K562 (cell line): ENCODE measurements at regions not wholly inside any gene's neighbourhood (a gene's known extent, or its start where the extent isn't known, plus 50 kb on each side); places are given as distances from the start of the nearest gene placed in this dataset.

Experiments
- ATAC-seq: fragments of 200-7000 bp; cut with Tn5 transposase; 3 replicates; pipeline ENCODE4 v1.9.1; 2020; ENCODE audit warnings: moderate library complexity
- BruUV-seq: library from RNA; stranded (reverse); fragments of 400-500 nt; replicated peaks from 2 replicates; lab custom pipeline; 2021; lab: Mats Ljungman, UMichigan
- CTCF ChIA-PET: fragments of 300-600 bp; formaldehyde crosslinking; extraction: SDS; loops from one replicate; lab custom pipeline; 2021; ENCODE audit warnings: low intra/inter-chr PET ratio; lab: Yijun Ruan, JAX
- POLR2A ChIA-PET: fragments of 300-600, 350-650 bp; sonication (Branson Sonifier 250); formaldehyde crosslinking; extraction: SDS; loops from one replicate; lab custom pipeline; 2021; ENCODE audit warnings: antibody characterized with exemption, inconsistent platforms; lab: Yijun Ruan, JAX
- DNase-seq, 4 experiments: peaks; one replicate each; pipeline versions ENCODE4 v3.0.0 to v3.0.0-alpha.2; 2011 to 2018; ENCODE audit warnings: low spot score in 3 of 4, mixed read lengths in 3 of 4; ENCODE audit errors: extremely low read depth in 1 of 4
- FAIRE-seq: peaks from 2 replicates; lab custom pipeline; 2011; peaks lifted over from hg19 to GRCh38; lab: Jason Lieb, UNC
- H2AFZ ChIP-seq: 2 replicates; pipeline ENCODE4 v1.6.0; 2011; ENCODE audit warnings: low read depth, low read length, control low read depth, inconsistent platforms
- H3K27ac ChIP-seq: fragments of 200-600 bp; 3 replicates; pipeline ENCODE4 v1.8.0; 2011; ENCODE audit warnings: low read depth, mild to moderate bottlenecking, control low read depth, inconsistent platforms, low read length, moderate library complexity, mixed read lengths; ENCODE audit errors: extremely low read depth
- H3K27me3 ChIP-seq, 2 experiments: fragments of 300-600 bp in 1 of 2; 2 replicates in 1 of 2; 3 replicates in 1 of 2; pipeline versions ENCODE4 v1.6.0 to v1.8.0; 2011; ENCODE audit warnings: inconsistent platforms in 2 of 2, low read length in 2 of 2, mild to moderate bottlenecking in 1 of 2, mixed read lengths in 1 of 2, moderate library complexity in 1 of 2; ENCODE audit not compliant: control insufficient read depth in 2 of 2, insufficient read depth in 2 of 2
- H3K36me3 ChIP-seq: fragments of 300-600 bp; 3 replicates; pipeline ENCODE4 v1.8.0; 2011; ENCODE audit warnings: mild to moderate bottlenecking, low read length, inconsistent platforms; ENCODE audit not compliant: control insufficient read depth, insufficient read depth
- H3K4me1 ChIP-seq, 2 experiments: fragments of 200-600 bp in 1 of 2; replicated peaks in 1 of 2; 2 replicates in 1 of 2; 3 replicates in 1 of 2; pipeline versions ENCODE4 v1.5.1 to v1.8.0; 2011; ENCODE audit warnings: inconsistent platforms in 2 of 2, low read length in 2 of 2, mild to moderate bottlenecking in 1 of 2, mixed read lengths in 1 of 2, moderate library complexity in 1 of 2; ENCODE audit not compliant: control insufficient read depth in 2 of 2, insufficient read depth in 2 of 2
- H3K4me2 ChIP-seq: 2 replicates; pipeline ENCODE4 v1.6.1; 2011; ENCODE audit warnings: low read length, control low read depth, inconsistent platforms, mixed read lengths; ENCODE audit not compliant: insufficient read depth
- H3K4me3 ChIP-seq: fragments of 200-600 bp; sonication (generic), shearing (Covaris generic); 2 replicates; pipeline ENCODE4 v1.5.1; 2016; ENCODE audit warnings: control low read depth, inconsistent platforms
- H3K79me2 ChIP-seq: fragments of 200-600 bp; 3 replicates; pipeline ENCODE4 v1.8.0; 2011; ENCODE audit warnings: low read length, inconsistent platforms; ENCODE audit not compliant: control insufficient read depth, insufficient read depth
- H3K9ac ChIP-seq, 2 experiments: 2 replicates each; pipeline versions ENCODE4 v1.6.0 to v1.6.1; 2011; ENCODE audit warnings: low read depth in 2 of 2, low read length in 2 of 2, control low read depth in 1 of 2, inconsistent platforms in 1 of 2, mild to moderate bottlenecking in 1 of 2, mixed read lengths in 1 of 2; ENCODE audit not compliant: insufficient read depth in 1 of 2
- H3K9me1 ChIP-seq: one replicate; pipeline ENCODE4 v1.6.0; 2011; ENCODE audit warnings: inconsistent platforms, mild to moderate bottlenecking, low read length, moderate library complexity; ENCODE audit not compliant: control insufficient read depth, insufficient read depth
- H3K9me3 ChIP-seq: replicated peaks from 2 replicates; pipeline ENCODE4 v1.5.1; 2011; ENCODE audit warnings: low read depth, low read length, inconsistent platforms; ENCODE audit not compliant: control insufficient read depth, insufficient read depth
- H4K20me1 ChIP-seq: replicated peaks from 2 replicates; pipeline ENCODE4 v1.6.1; 2011; ENCODE audit warnings: low read length, inconsistent platforms, mixed read lengths; ENCODE audit not compliant: control insufficient read depth, insufficient read depth
- CEBPB ChIP-seq: fragments of 450-650 bp; IDR thresholded peaks from 2 replicates; pipeline ENCODE4 v1.6.1; 2016; ENCODE audit warnings: missing genetic modification characterization, missing compliant biosample characterization
- CEBPG ChIP-seq, 3 experiments: fragments of 200-800 bp in 1 of 3; sonication (Bioruptor generic) in 1 of 3; sonication (generic) in 1 of 3; formaldehyde crosslinking in 1 of 3; IDR thresholded peaks in 2 of 3; conservative IDR thresholded peaks in 1 of 3; 2 replicates each; pipeline versions ENCODE4 v1.6.1 to v1.8.0; 2016 to 2022; ENCODE audit warnings: missing compliant biosample characterization in 2 of 3, missing genetic modification characterization in 2 of 3, mild to moderate bottlenecking in 1 of 3, missing genetic modification reagents in 1 of 3
- ERF ChIP-seq: fragments of 450-650 bp; formaldehyde crosslinking; IDR thresholded peaks from 2 replicates; pipeline ENCODE4 v1.4.0; 2020; ENCODE audit warnings: mild to moderate bottlenecking, mixed read lengths
- PTTG1 ChIP-seq: fragments of 450-650 bp; IDR thresholded peaks from 2 replicates; pipeline ENCODE4 v1.6.1; 2016; ENCODE audit warnings: low read depth, mild to moderate bottlenecking, missing genetic modification characterization, missing compliant biosample characterization
- WGBS: fragments of 100-300 bp; shearing (Covaris generic); methylation state at CpG from one replicate; pipeline ENCODE4 v1.1.6; 2016; ENCODE audit warnings: low coverage, mixed read lengths; ENCODE audit not compliant: insufficient coverage; ENCODE audit errors: missing lambda C conversion rate; 5-methylcytosine and 5-hydroxymethylcytosine counted together
- in situ Hi-C: fragments of 300-500 bp; cut with MboI; formaldehyde crosslinking; loops from 4 replicates; pipeline ENCODE4 v1.15.0; 2018; ENCODE audit warnings: inconsistent platforms, mixed read lengths
- intact Hi-C: fragments of 100-400 bp; cut with micrococcal nuclease; formaldehyde crosslinking; loops from 2 replicates; pipeline ENCODE4 v1.14.2; 2022

- H4K20me1 ChIP-seq, result no peaks in the 10 kb centered on the region
- 0% methylated on average over 7 of the region's 8 CpGs for WGBS
- no peaks in the 10 kb centered on the region for H3K9me3 ChIP-seq
- BruUV-seq, result no TSS peak
- CTCF ChIA-PET, result no interaction called here
- H3K9me1 ChIP-seq, result no peaks in the 10 kb centered on the region
- no peak overlapping the region for H3K4me2 ChIP-seq
- no peaks in the 10 kb centered on the region; a peak in 2 of 5 replicates for H3K27me3 ChIP-seq
- intact Hi-C loops (no loop called here), in situ Hi-C loops (loop anchor here (25.0 kb wide), 1 partner anchor 460 kb away; no protein-coding TSS in a partner anchor)
- POLR2A ChIA-PET, result interaction anchor here (0.8 kb wide), 1 partner anchor 39 kb away, joined by 3 read pairs; no protein-coding TSS in a partner anchor
- no peak for ATAC-seq
- no peak overlapping the region for H3K9ac ChIP-seq
- H3K36me3 ChIP-seq, result no peaks in the 10 kb centered on the region
- no peak overlapping the region for H3K4me3 ChIP-seq
- TF ChIP-seq CEBPG (CRISPR knock-in tag; IDR thresholded peaks at IDR 0.05), result no peak
- TF ChIP-seq CEBPG (tag; conservative IDR thresholded peaks at IDR 0.05 in 1 of 2, IDR thresholded peaks at IDR 0.05 in 1 of 2), result 0 out of 4 replicates have a peak, but pooled peaks of 1 of the 2 experiments have one; percentile 37
- TF ChIP-seq ERF (CRISPR knock-in tag), result no peak
- no peak for TF ChIP-seq PTTG1 (tag)
- peak; percentile 72 for TF ChIP-seq CEBPB (tag)
- FAIRE-seq, result no peak
- H2AFZ ChIP-seq, result no peak overlapping the region
- DNase-seq, result no peak
- no peaks in the 10 kb centered on the region for H3K4me1 ChIP-seq
- no peak overlapping the region for H3K27ac ChIP-seq
- H3K79me2 ChIP-seq, result no peaks in the 10 kb centered on the region
Measured at GRCh38 chr13:59452189-59452890, 711.4 kb downstream of the DIAPH3 start.
